ENCODE measurements at regions not wholly inside any gene's neighbourhood (a gene's known extent, or its start where the extent isn't known, plus 50 kb on each side); places are given as distances from the start of the nearest gene placed in this dataset.

- ATAC-seq (ENCODE audit: poor library complexity) (no peak), DNase-seq (no peak)
- no peak overlapping the region for H3K4me3 Mint-ChIP-seq
- POLR2A ChIA-PET = no interaction called here
- CTCF ChIA-PET = no interaction called here
- no peaks in the 10 kb centered on the region for H3K36me3 ChIP-seq (ENCODE audit: insufficient read depth, low read length)
- no peak overlapping the region for H3K27ac Mint-ChIP-seq
- no peaks in the 10 kb centered on the region for H3K9me3 Mint-ChIP-seq
- intact Hi-C loops (cut with DNase I, micrococcal nuclease) = no loop called here
- no peaks in the 10 kb centered on the region for H3K36me3 Mint-ChIP-seq (ENCODE audit: low read depth)
- TF ChIP-seq CTCF (IDR thresholded peaks at IDR 0.05) = no peak
- no peak overlapping the region for H3K4me3 ChIP-seq (ENCODE audit: low read length)
- H3K4me1 ChIP-seq (ENCODE audit: insufficient read depth, low read length) = no peaks in the 10 kb centered on the region
- peaks cover 0 to 4% of the 10 kb centered on the region in 2 experiments for H3K27me3 ChIP-seq (ENCODE audit: control insufficient read depth in 1 of 2, insufficient read depth in 2 of 2, low read length in 2 of 2)
- H3K9me3 ChIP-seq (ENCODE audit: control insufficient read depth in 1 of 2, insufficient read depth in 1 of 2, low read length in 2 of 2) = no peaks in the 10 kb centered on the region
- no peak overlapping the region for H3K27ac ChIP-seq (ENCODE audit: low read depth in 1 of 2, low read length in 2 of 2)
- H3K4me1 Mint-ChIP-seq (ENCODE audit: low read depth) = no peaks in the 10 kb centered on the region
- H3K27me3 Mint-ChIP-seq = peaks cover 9% of the 10 kb centered on the region
These were observed 198.5 kb upstream of the HEY2 start for GRCh38 chr6:125550892-125551291.

- no peaks in the 10 kb centered on the region for H3K9me3 Mint-ChIP-seq
- no peak overlapping the region for H3K4me3 ChIP-seq (ENCODE audit: low read length)
- H3K4me3 Mint-ChIP-seq = no peak overlapping the region
- peaks cover 21% of the 10 kb centered on the region for H3K27me3 Mint-ChIP-seq
- no peak overlapping the region for H3K27ac ChIP-seq (ENCODE audit: low read depth in 1 of 2, low read length in 2 of 2)
- peaks cover 0 to 9% of the 10 kb centered on the region in 2 experiments for H3K27me3 ChIP-seq (ENCODE audit: control insufficient read depth in 1 of 2, insufficient read depth in 2 of 2, low read length in 2 of 2)
- ATAC-seq (ENCODE audit: poor library complexity) = no peak
- no peaks in the 10 kb centered on the region for H3K4me1 ChIP-seq (ENCODE audit: insufficient read depth, low read length)
- DNase-seq = no peak
- no peaks in the 10 kb centered on the region for H3K4me1 Mint-ChIP-seq (ENCODE audit: low read depth)
- TF ChIP-seq CTCF (IDR thresholded peaks at IDR 0.05) = no peak
- H3K27ac Mint-ChIP-seq = no peak overlapping the region
- POLR2A ChIA-PET = no interaction called here
- H3K36me3 ChIP-seq (ENCODE audit: insufficient read depth, low read length) = no peaks in the 10 kb centered on the region
- CTCF ChIA-PET = no interaction called here
- no peaks in the 10 kb centered on the region for H3K9me3 ChIP-seq (ENCODE audit: control insufficient read depth in 1 of 2, insufficient read depth in 1 of 2, low read length in 2 of 2)
- intact Hi-C loops (cut with DNase I, micrococcal nuclease) = no loop called here
- H3K36me3 Mint-ChIP-seq (ENCODE audit: low read depth) = no peaks in the 10 kb centered on the region
These were observed 196.6 kb upstream of the HEY2 start for GRCh38 chr6:125552819-125553218.

GRCh38 chr6:125554456-125554855 lies 195.0 kb upstream of the HEY2 start:
- no peak for TF ChIP-seq CTCF (IDR thresholded peaks at IDR 0.05)
- H3K9me3 Mint-ChIP-seq = no peaks in the 10 kb centered on the region
- H3K36me3 Mint-ChIP-seq (ENCODE audit: low read depth) = no peaks in the 10 kb centered on the region
- no peaks in the 10 kb centered on the region for H3K4me1 Mint-ChIP-seq (ENCODE audit: low read depth)
- intact Hi-C loops (cut with DNase I, micrococcal nuclease) = no loop called here
- Histone ChIP-seq H3K27me3 (ENCODE audit: control insufficient read depth in 1 of 2, insufficient read depth in 2 of 2, low read length in 2 of 2) (peaks cover 0 to 13% of the 10 kb centered on the region in 2 experiments), H3K4me1 (ENCODE audit: insufficient read depth, low read length) (no peaks in the 10 kb centered on the region), H3K27ac (ENCODE audit: low read depth in 1 of 2, low read length in 2 of 2) (no peak overlapping the region), H3K9me3 (ENCODE audit: control insufficient read depth in 1 of 2, insufficient read depth in 1 of 2, low read length in 2 of 2) (no peaks in the 10 kb centered on the region), H3K36me3 (ENCODE audit: insufficient read depth, low read length) (no peaks in the 10 kb centered on the region), H3K4me3 (ENCODE audit: low read length) (no peak overlapping the region)
- POLR2A ChIA-PET = no interaction called here
- H3K4me3 Mint-ChIP-seq = no peak overlapping the region
- peaks cover 21% of the 10 kb centered on the region for H3K27me3 Mint-ChIP-seq
- H3K27ac Mint-ChIP-seq = no peak overlapping the region
- ATAC-seq (ENCODE audit: poor library complexity) (no peak), DNase-seq (no peak)
- CTCF ChIA-PET = no interaction called here
